HepG2 (cell line): ENCODE measurements at regions not wholly inside any gene's neighbourhood (a gene's known extent, or its start where the extent isn't known, plus 50 kb on each side); places are given as distances from the start of the nearest gene placed in this dataset.

Source experiments
- GABPA ChIP-seq, 2 experiments: IDR thresholded peaks; 2 replicates each; pipeline ENCODE4 v1.6.1; 2011 to 2016; ENCODE audit warnings: low read depth in 2 of 2, low read length in 1 of 2, missing biosample characterization in 1 of 2, missing genetic modification characterization in 1 of 2
- HCFC1 ChIP-seq: fragments of 150-350 bp; IDR thresholded peaks from 2 replicates; pipeline ENCODE4 v1.6.1; 2014; ENCODE audit warnings: low read depth, low read length
- HES4 ChIP-seq: sonication (generic); formaldehyde crosslinking; IDR thresholded peaks from 2 replicates; pipeline ENCODE4 v1.9.0; 2021; ENCODE audit warnings: mild to moderate bottlenecking, missing genetic modification reagents, borderline replicate concordance
- HHEX ChIP-seq: IDR thresholded peaks from 2 replicates; pipeline ENCODE4 v1.6.1; 2016; ENCODE audit warnings: control low read depth
- HNF4A ChIP-seq: sonication (generic); formaldehyde crosslinking; IDR thresholded peaks from 2 replicates; pipeline ENCODE4 v1.4.0; 2020; ENCODE audit warnings: missing genetic modification reagents
- KLF6 ChIP-seq: IDR thresholded peaks from 2 replicates; pipeline ENCODE4 v1.8.0; 2016; ENCODE audit warnings: missing biosample characterization, missing genetic modification reagents
- NFE2L2 ChIP-seq: fragments of 150-350 bp; IDR thresholded peaks from 2 replicates; pipeline ENCODE4 v1.6.1; 2014; ENCODE audit warnings: low read length
- NR0B2 ChIP-seq: sonication (generic); formaldehyde crosslinking; IDR thresholded peaks from 2 replicates; pipeline ENCODE4 v1.4.0; 2020; ENCODE audit warnings: mild to moderate bottlenecking, missing genetic modification reagents
- POLR2AphosphoS2 ChIP-seq: IDR thresholded peaks from 2 replicates; pipeline ENCODE4 v1.6.1; 2011; ENCODE audit warnings: low read depth, low read length, improper control_type of control experiment
- POLR2G ChIP-seq: fragments of 200-400 bp; formaldehyde crosslinking; IDR thresholded peaks from 2 replicates; pipeline ENCODE4 v1.6.1; 2018; ENCODE audit warnings: mild to moderate bottlenecking, low read depth, low read length, moderate library complexity
- RBM39 ChIP-seq: fragments of 200-400 bp; formaldehyde crosslinking; IDR thresholded peaks from one replicate; pipeline ENCODE4 v1.6.1; 2018; ENCODE audit warnings: antibody characterized with exemption, mild to moderate bottlenecking, low read depth, low read length; ENCODE audit not compliant: poor library complexity, severe bottlenecking
- RELA ChIP-seq: sonication (generic); formaldehyde crosslinking; IDR thresholded peaks from 2 replicates; pipeline ENCODE4 v1.4.0; 2020; ENCODE audit warnings: missing genetic modification reagents
- RFXANK ChIP-seq: IDR thresholded peaks from 2 replicates; pipeline ENCODE4 v1.6.1; 2016
- RXRA ChIP-seq: sonication (generic); formaldehyde crosslinking; IDR thresholded peaks from 2 replicates; pipeline ENCODE4 v1.5.1; 2020; ENCODE audit warnings: missing genetic modification reagents
- SRF ChIP-seq: IDR thresholded peaks from 2 replicates; pipeline ENCODE4 v1.6.1; 2011; ENCODE audit warnings: mild to moderate bottlenecking, low read depth, low read length, moderate library complexity
- THAP9 ChIP-seq: sonication (generic); formaldehyde crosslinking; IDR thresholded peaks from 2 replicates; pipeline ENCODE4; 2020; ENCODE audit warnings: missing genetic modification reagents, mild to moderate bottlenecking, borderline replicate concordance
- ZBTB7B ChIP-seq: sonication (generic); formaldehyde crosslinking; IDR thresholded peaks from 2 replicates; pipeline ENCODE4 v1.4.0; 2020; ENCODE audit warnings: missing genetic modification reagents
- ZMYM3 ChIP-seq: sonication (generic); formaldehyde crosslinking; IDR thresholded peaks from 2 replicates; pipeline ENCODE4 v1.5.1; 2020; ENCODE audit warnings: mild to moderate bottlenecking, missing genetic modification reagents
- ZNF17 ChIP-seq: sonication (generic); formaldehyde crosslinking; IDR thresholded peaks from 2 replicates; pipeline ENCODE4 v1.5.0; 2020; ENCODE audit warnings: mild to moderate bottlenecking, missing genetic modification reagents
- ZNF382 ChIP-seq: sonication (generic); formaldehyde crosslinking; IDR thresholded peaks from 2 replicates; pipeline ENCODE4 v1.5.0; 2020; ENCODE audit warnings: missing genetic modification reagents, mild to moderate bottlenecking, borderline replicate concordance
- ZNF441 ChIP-seq: sonication (generic); formaldehyde crosslinking; IDR thresholded peaks from 2 replicates; pipeline ENCODE4 v1.7.0; 2021; ENCODE audit warnings: missing genetic modification reagents, borderline replicate concordance
- ZNF552 ChIP-seq: sonication (generic); formaldehyde crosslinking; IDR thresholded peaks from 2 replicates; pipeline ENCODE4 v1.9.0; 2022; ENCODE audit warnings: missing genetic modification reagents, mild to moderate bottlenecking, borderline replicate concordance
- ZNF574 ChIP-seq: sonication (generic); formaldehyde crosslinking; IDR thresholded peaks from 2 replicates; pipeline ENCODE4 v1.4.0; 2020; ENCODE audit warnings: missing genetic modification reagents
- ZNF740 ChIP-seq: sonication (generic); formaldehyde crosslinking; IDR thresholded peaks from 2 replicates; pipeline ENCODE4 v1.4.0; 2020; ENCODE audit warnings: missing genetic modification reagents

GRCh38 chr5:15008476-15008875 is 136.9 kb upstream of the ANKH start (continued):
- TF ChIP-seq RXRA (peak; percentile 77; the same call in 1 of the 2 replicates), ZNF574 (CRISPR knock-in tag) (peak; percentile 89), NR0B2 (CRISPR knock-in tag) (no peak), ZNF17 (CRISPR knock-in tag) (no peak), POLR2AphosphoS2 (no peak), ZNF382 (CRISPR knock-in tag) (no peak), RFXANK (CRISPR knock-in tag) (no peak), THAP9 (no peak), HNF4A (CRISPR knock-in tag) (peak; percentile 73), ZNF740 (CRISPR knock-in tag) (no peak), RELA (CRISPR knock-in tag) (no peak), RBM39 (no peak), ZNF441 (CRISPR knock-in tag) (0 out of 2 replicates have a peak, but pooled peaks have one; percentile 64), ZNF552 (no peak), HHEX (CRISPR knock-in tag) (no peak), POLR2G (peak; percentile 71), SRF (no peak), HES4 (CRISPR knock-in tag) (no peak), ZBTB7B (CRISPR knock-in tag) (peak; percentile 64; the same call in 1 of the 2 replicates), ZMYM3 (CRISPR knock-in tag) (peak; percentile 94), GABPA (IDR thresholded peaks at IDR 0.05; ENCODE audit: low read depth, low read length) (no peak), GABPA (CRISPR knock-in tag; IDR thresholded peaks at IDR 0.05; ENCODE audit: low read depth) (no peak), HCFC1 (no peak), NFE2L2 (no peak), KLF6 (CRISPR knock-in tag) (0 out of 2 replicates have a peak, but pooled peaks have one; percentile 54)
